Astrocyte (in vitro differentiated cells and primary cell): ENCODE measurements at regions not wholly inside any gene's neighbourhood (a gene's known extent, or its start where the extent isn't known, plus 50 kb on each side); places are given as distances from the start of the nearest gene placed in this dataset.

Experiments
- EZH2 ChIP-seq: IDR thresholded peaks from 2 replicates; pipeline ENCODE4 v1.6.1; 2012; ENCODE audit warnings: mild to moderate bottlenecking, low read length, inconsistent platforms; ENCODE audit not compliant: insufficient read depth
- TF ChIP-seq, protein P1 (sequence below): IDR thresholded peaks from 2 replicates; pipeline ENCODE4 v1.5.1; 2011; ENCODE audit warnings: low read depth, mild to moderate bottlenecking, inconsistent platforms, low read length, moderate library complexity; ENCODE audit not compliant: insufficient read depth

DNA sequence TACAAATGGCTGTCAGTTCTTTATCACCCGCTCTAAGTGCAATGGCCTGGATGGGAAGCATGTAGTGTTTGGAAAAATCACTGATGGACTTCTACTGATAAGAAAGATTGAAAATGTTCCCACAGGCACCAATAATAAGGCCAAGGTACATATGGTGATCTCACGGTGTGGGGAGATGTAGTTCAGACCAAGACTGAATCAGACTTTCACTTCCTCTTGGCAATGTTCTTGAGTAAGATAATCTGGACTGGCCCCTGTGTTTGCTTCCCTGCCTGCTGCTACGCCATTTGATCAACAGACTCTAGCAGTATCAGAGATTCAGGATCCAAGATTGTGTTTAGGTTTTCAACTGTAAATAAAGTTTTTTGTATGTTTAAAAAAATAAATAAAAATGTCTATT, 682.2 kb upstream of the AMOT start:
- TF ChIP-seq, protein P1, sequence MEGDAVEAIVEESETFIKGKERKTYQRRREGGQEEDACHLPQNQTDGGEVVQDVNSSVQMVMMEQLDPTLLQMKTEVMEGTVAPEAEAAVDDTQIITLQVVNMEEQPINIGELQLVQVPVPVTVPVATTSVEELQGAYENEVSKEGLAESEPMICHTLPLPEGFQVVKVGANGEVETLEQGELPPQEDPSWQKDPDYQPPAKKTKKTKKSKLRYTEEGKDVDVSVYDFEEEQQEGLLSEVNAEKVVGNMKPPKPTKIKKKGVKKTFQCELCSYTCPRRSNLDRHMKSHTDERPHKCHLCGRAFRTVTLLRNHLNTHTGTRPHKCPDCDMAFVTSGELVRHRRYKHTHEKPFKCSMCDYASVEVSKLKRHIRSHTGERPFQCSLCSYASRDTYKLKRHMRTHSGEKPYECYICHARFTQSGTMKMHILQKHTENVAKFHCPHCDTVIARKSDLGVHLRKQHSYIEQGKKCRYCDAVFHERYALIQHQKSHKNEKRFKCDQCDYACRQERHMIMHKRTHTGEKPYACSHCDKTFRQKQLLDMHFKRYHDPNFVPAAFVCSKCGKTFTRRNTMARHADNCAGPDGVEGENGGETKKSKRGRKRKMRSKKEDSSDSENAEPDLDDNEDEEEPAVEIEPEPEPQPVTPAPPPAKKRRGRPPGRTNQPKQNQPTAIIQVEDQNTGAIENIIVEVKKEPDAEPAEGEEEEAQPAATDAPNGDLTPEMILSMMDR, result no peak
- TF ChIP-seq EZH2, result no peak
